H1 (cell line): ENCODE measurements at regions not wholly inside any gene's neighbourhood (a gene's known extent, or its start where the extent isn't known, plus 50 kb on each side); places are given as distances from the start of the nearest gene placed in this dataset.

Experiments used
- CTCF ChIA-PET: fragments of 300-600 bp; sonication (Branson Sonifier 250); formaldehyde crosslinking; loops from one replicate; lab custom pipeline; 2021; ENCODE audit not compliant: partially characterized antibody; lab: Charles Lee
- POLR2A ChIA-PET: fragments of 300-600 bp; sonication (Branson Sonifier 250); formaldehyde crosslinking; loops from one replicate; lab custom pipeline; 2021; ENCODE audit warnings: inconsistent platforms; ENCODE audit not compliant: partially characterized antibody; lab: Charles Lee
- DNase-seq, 2 experiments: peaks; one replicate each; pipeline versions ENCODE4 v3.0.0 to v3.0.0-alpha.2; 2010 to 2022; ENCODE audit warnings: low spot score in 2 of 2, low read depth in 1 of 2, mixed read lengths in 1 of 2
- FAIRE-seq: peaks from 2 replicates; lab custom pipeline; 2011; peaks lifted over from hg19 to GRCh38; lab: Jason Lieb, UNC
- H2AFZ ChIP-seq: 2 replicates; pipeline ENCODE4 v1.8.1; 2012; ENCODE audit warnings: low read length, inconsistent platforms
- H2AK5ac ChIP-seq: 2 replicates; pipeline ENCODE4 v1.6.1; 2013; ENCODE audit warnings: low read depth, low read length
- H2BK120ac ChIP-seq: replicated peaks from 2 replicates; pipeline ENCODE3; 2013; ENCODE audit warnings: low read depth, low read length, inconsistent platforms
- H2BK12ac ChIP-seq: 2 replicates; pipeline ENCODE4 v1.6.1; 2013; ENCODE audit warnings: low read depth, low read length
- H2BK15ac ChIP-seq: 2 replicates; pipeline ENCODE4 v1.6.1; 2013; ENCODE audit warnings: low read length
- H2BK20ac ChIP-seq: 2 replicates; pipeline ENCODE4 v1.6.1; 2013; ENCODE audit warnings: low read length
- H2BK5ac ChIP-seq: 2 replicates; pipeline ENCODE4 v1.6.1; 2013; ENCODE audit warnings: low read depth, low read length
- H3K14ac ChIP-seq: 2 replicates; pipeline ENCODE4 v1.6.1; 2013; ENCODE audit warnings: inconsistent platforms; ENCODE audit not compliant: insufficient read length
- H3K18ac ChIP-seq: 2 replicates; pipeline ENCODE4 v1.6.1; 2013; ENCODE audit warnings: low read length; ENCODE audit errors: extremely low read depth
- H3K23ac ChIP-seq: 2 replicates; pipeline ENCODE4 v1.6.1; 2013; ENCODE audit warnings: inconsistent platforms; ENCODE audit not compliant: insufficient read length
- H3K23me2 ChIP-seq: 2 replicates; pipeline ENCODE4 v1.6.1; 2013; ENCODE audit warnings: low read depth, low read length
- H3K27ac ChIP-seq: 2 replicates; pipeline ENCODE4 v1.6.1; 2011; ENCODE audit warnings: low read depth, low read length, inconsistent platforms
- H3K27me3 ChIP-seq, 4 experiments: replicated peaks in 1 of 4; 1 replicate in 1 of 4; 2 replicates in 3 of 4; pipeline versions ENCODE4 v1.6.1 to v1.8.1; 2011 to 2013; ENCODE audit warnings: low read length in 3 of 4, mild to moderate bottlenecking in 3 of 4, inconsistent platforms in 2 of 4, mixed read lengths in 2 of 4, moderate library complexity in 1 of 4; ENCODE audit not compliant: control insufficient read depth in 3 of 4, insufficient read depth in 3 of 4; ENCODE audit errors: extremely low read depth in 1 of 4
- H3K36me3 ChIP-seq, 4 experiments: 2 replicates each; pipeline versions ENCODE4 v1.6.1 to v1.8.1; 2011 to 2013; ENCODE audit warnings: mild to moderate bottlenecking in 4 of 4, low read length in 3 of 4, moderate library complexity in 2 of 4, control low read depth in 1 of 4, inconsistent platforms in 1 of 4; ENCODE audit not compliant: insufficient read depth in 4 of 4, control insufficient read depth in 2 of 4
- H3K4ac ChIP-seq: replicated peaks from 2 replicates; pipeline ENCODE3; 2013; ENCODE audit warnings: low read length, low read depth, mixed read lengths, inconsistent platforms; ENCODE audit not compliant: insufficient read length
- H3K4me1 ChIP-seq, 4 experiments: replicated peaks in 1 of 4; 1 replicate in 1 of 4; 2 replicates in 3 of 4; pipeline versions ENCODE4 v1.6.1 to v1.8.1; 2011 to 2013; ENCODE audit warnings: low read length in 3 of 4, inconsistent platforms in 2 of 4, mixed read lengths in 1 of 4; ENCODE audit not compliant: insufficient read depth in 4 of 4, control insufficient read depth in 3 of 4
- H3K4me2 ChIP-seq, 2 experiments: 2 replicates each; pipeline versions ENCODE4 v1.6.1 to v1.8.1; 2011 to 2013; ENCODE audit warnings: low read depth in 2 of 2, low read length in 2 of 2, control low read depth in 1 of 2, inconsistent platforms in 1 of 2, mild to moderate bottlenecking in 1 of 2; ENCODE audit not compliant: insufficient read depth in 1 of 2
- H3K4me3 ChIP-seq, 4 experiments: fragments of 200-600, 300-600 bp in 1 of 4; sonication (generic), shearing (Covaris generic), sonication (Bioruptor Twin) in 1 of 4; 2 replicates each; pipeline versions ENCODE4 v1.5.1 to v1.8.1; 2011 to 2016; ENCODE audit warnings: low read length in 4 of 4, low read depth in 3 of 4, control low read depth in 2 of 4, inconsistent platforms in 2 of 4, mild to moderate bottlenecking in 2 of 4, mixed read lengths in 1 of 4, moderate library complexity in 1 of 4; ENCODE audit not compliant: insufficient read depth in 2 of 4; ENCODE audit errors: extremely low read depth in 1 of 4
- H3K56ac ChIP-seq: replicated peaks from 2 replicates; pipeline ENCODE3; 2013; ENCODE audit warnings: low read depth, mild to moderate bottlenecking, mixed read lengths, low read length, inconsistent platforms; ENCODE audit not compliant: insufficient read length
- H3K79me1 ChIP-seq: 2 replicates; pipeline ENCODE4 v1.6.1; 2013; ENCODE audit warnings: low read depth, low read length, control low read depth
- H3K79me2 ChIP-seq, 2 experiments: 2 replicates each; pipeline versions ENCODE4 v1.6.1 to v1.8.1; 2012 to 2013; ENCODE audit warnings: low read length in 2 of 2, mild to moderate bottlenecking in 2 of 2, inconsistent platforms in 1 of 2; ENCODE audit not compliant: insufficient read depth in 2 of 2, control insufficient read depth in 1 of 2
- H3K9ac ChIP-seq, 4 experiments: replicated peaks in 1 of 4; 1 replicate in 1 of 4; 2 replicates in 3 of 4; pipeline versions ENCODE4 v1.6.1 to v1.8.1; 2011 to 2013; ENCODE audit warnings: low read depth in 3 of 4, low read length in 3 of 4, control low read depth in 2 of 4, mild to moderate bottlenecking in 2 of 4, moderate library complexity in 2 of 4, inconsistent platforms in 1 of 4; ENCODE audit errors: extremely low read depth in 1 of 4
- H3K9me3 ChIP-seq, 2 experiments: 2 replicates each; pipeline versions ENCODE4 v1.6.1 to v1.8.1; 2012 to 2013; ENCODE audit warnings: mild to moderate bottlenecking in 2 of 2, moderate library complexity in 2 of 2, control low read depth in 1 of 2, inconsistent platforms in 1 of 2, low read depth in 1 of 2, low read length in 1 of 2, mixed read lengths in 1 of 2; ENCODE audit not compliant: insufficient read depth in 2 of 2
- H4K20me1 ChIP-seq, 2 experiments: replicated peaks in 1 of 2; 2 replicates each; pipeline versions ENCODE3 to v1.8.1; 2011 to 2013; ENCODE audit warnings: inconsistent platforms in 2 of 2, low read length in 2 of 2, mild to moderate bottlenecking in 1 of 2; ENCODE audit not compliant: insufficient read depth in 2 of 2, control insufficient read depth in 1 of 2
- H4K5ac ChIP-seq: 2 replicates; pipeline ENCODE4 v1.6.1; 2013; ENCODE audit warnings: low read length, low read depth, mixed read lengths, inconsistent platforms; ENCODE audit not compliant: insufficient read length
- H4K8ac ChIP-seq: 2 replicates; pipeline ENCODE4 v1.8.0; 2013; ENCODE audit warnings: mild to moderate bottlenecking, moderate library complexity, low read length, inconsistent platforms; ENCODE audit not compliant: insufficient read depth; ENCODE audit errors: extremely low read depth
- H4K91ac ChIP-seq: replicated peaks from 2 replicates; pipeline ENCODE3; 2013; ENCODE audit warnings: low read length, mixed read lengths, inconsistent platforms; ENCODE audit not compliant: insufficient read length
- ASH2L ChIP-seq: fragments of 200-600, 300-600 bp; sonication (generic); IDR thresholded peaks from one replicate; pipeline ENCODE4 v1.7.1; 2017; ENCODE audit warnings: low read length
- CHD2 ChIP-seq: IDR thresholded peaks from 2 replicates; pipeline ENCODE4 v1.6.1; 2012; ENCODE audit warnings: low read length, improper control_type of control experiment
- FOSL1 ChIP-seq: IDR thresholded peaks from 2 replicates; pipeline ENCODE4 v1.6.1; 2011; ENCODE audit warnings: mild to moderate bottlenecking, low read depth, low read length, moderate library complexity; ENCODE audit not compliant: insufficient read depth
- KDM5A ChIP-seq: fragments of 200-600 bp; IDR thresholded peaks from 2 replicates; pipeline ENCODE4 v1.7.1; 2012; ENCODE audit warnings: mild to moderate bottlenecking, low read length, inconsistent platforms, mixed read lengths
- POLR2A ChIP-seq, 2 experiments: IDR thresholded peaks; 1 replicate in 1 of 2; 2 replicates in 1 of 2; pipeline ENCODE4 v1.6.1; 2011; ENCODE audit warnings: low read depth in 2 of 2, low read length in 2 of 2, mild to moderate bottlenecking in 2 of 2; ENCODE audit errors: control extremely low read depth in 1 of 2
- RNF2 ChIP-seq: fragments of 200-900, 300-1000 bp; sonication (generic); IDR thresholded peaks from 2 replicates; pipeline ENCODE4 v1.7.1; 2016; ENCODE audit warnings: borderline replicate concordance, low read depth, mild to moderate bottlenecking, antibody characterized with exemption, low read length; ENCODE audit not compliant: poor library complexity, severe bottlenecking; ENCODE audit errors: missing control alignments
- TBP ChIP-seq: IDR thresholded peaks from 2 replicates; pipeline ENCODE4 v1.6.1; 2011; ENCODE audit warnings: low read depth, low read length, improper control_type of control experiment
- WGBS, 2 experiments: shearing (Covaris generic) in 1 of 2; methylation state at CpG; one replicate each; pipeline versions ENCODE4 v1.1.6 to v1.1.7; 2013 to 2015; ENCODE audit warnings: low lambda C conversion rate in 2 of 2, mixed read lengths in 2 of 2, inconsistent platforms in 1 of 2, low coverage in 1 of 2, missing lambda C conversion rate in 1 of 2; ENCODE audit not compliant: insufficient replicate concordance in 2 of 2, insufficient coverage in 1 of 2, insufficient read length in 1 of 2; ENCODE audit errors: extremely low coverage in 1 of 2, missing lambda C conversion rate in 1 of 2; 5-methylcytosine and 5-hydroxymethylcytosine counted together

DNA sequence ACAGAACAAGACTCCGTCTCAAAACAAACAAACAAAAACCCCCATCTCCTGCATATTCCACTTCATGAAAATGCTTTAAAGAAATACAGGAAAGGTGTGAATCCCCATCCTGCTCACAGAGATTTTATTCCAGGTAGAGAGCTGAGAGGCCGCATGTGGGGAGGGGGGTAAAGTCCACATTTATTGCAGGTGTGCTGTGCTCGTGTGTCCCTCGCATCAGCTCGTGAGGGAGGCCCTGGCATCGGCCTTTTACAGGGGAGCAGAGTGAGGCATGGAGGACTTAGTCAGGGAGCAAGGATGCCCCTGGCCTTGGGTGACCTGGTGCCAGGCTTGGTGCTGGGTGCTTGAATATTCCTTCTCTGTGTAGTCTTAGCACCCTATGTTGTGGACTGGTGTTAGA lies 413.5 kb upstream of the C2CD4B start:
- Histone ChIP-seq H2BK120ac (no peak overlapping the region), H2AFZ (no peak overlapping the region), H3K27ac (no peak overlapping the region), H3K79me2 (no peaks in the 10 kb centered on the region), H4K5ac (no peak overlapping the region), H4K8ac (no peak overlapping the region), H3K4me1 (no peaks in the 10 kb centered on the region), H2BK20ac (no peak overlapping the region), H3K79me1 (no peaks in the 10 kb centered on the region), H3K9me3 (no peaks in the 10 kb centered on the region), H3K23me2 (no peaks in the 10 kb centered on the region), H3K9ac (no peak overlapping the region), H2BK12ac (no peak overlapping the region), H3K27me3 (no peaks in the 10 kb centered on the region), H3K18ac (no peak overlapping the region), H4K20me1 (no peaks in the 10 kb centered on the region), H3K56ac (no peak overlapping the region), H2BK5ac (no peak overlapping the region), H3K23ac (no peak overlapping the region), H3K4ac (no peak overlapping the region), H3K14ac (no peak overlapping the region), H3K4me2 (no peak overlapping the region), H2BK15ac (no peak overlapping the region), H4K91ac (no peak overlapping the region), H3K36me3 (no peaks in the 10 kb centered on the region), H3K4me3 (no peak overlapping the region), H2AK5ac (no peak overlapping the region)
- FAIRE-seq = no peak
- WGBS, 2 experiments = 96% methylated on average over 3 of the region's 6 CpGs; no CpG with 5 or more reads in 1 of the 2 experiments
- ChIA-PET CTCF (interaction anchor here (0.6 kb wide), 1 partner anchor 234 kb away, joined by 4 read pairs; no protein-coding TSS in a partner anchor), POLR2A (no interaction called here)
- no peak for DNase-seq
- TF ChIP-seq FOSL1 (no peak), POLR2A (IDR thresholded peaks at IDR 0.05; ENCODE audit: control extremely low read depth in 1 of 2, low read depth in 2 of 2, low read length in 2 of 2) (no peak), RNF2 (no peak), CHD2 (no peak), TBP (no peak), KDM5A (no peak), ASH2L (no peak)
